Muscle layer of colon (tissue), 2 donors: ENCODE measurements at regions not wholly inside any gene's neighbourhood (a gene's known extent, or its start where the extent isn't known, plus 50 kb on each side); places are given as distances from the start of the nearest gene placed in this dataset.

ENCODE experiments used
- H3K27ac ChIP-seq: one replicate; pipeline ENCODE4 v1.7.0; 2013; ENCODE audit warnings: low read depth, mild to moderate bottlenecking, low read length, moderate library complexity
- H3K27me3 ChIP-seq, 2 donors: one replicate each; pipeline ENCODE4 v1.7.0; 2013; ENCODE audit warnings: low read length in 2 of 2, mild to moderate bottlenecking in 2 of 2; ENCODE audit not compliant: insufficient read depth in 2 of 2, control insufficient read depth in 1 of 2
- H3K36me3 ChIP-seq: one replicate; pipeline ENCODE4 v1.7.0; 2013; ENCODE audit warnings: mild to moderate bottlenecking, low read length; ENCODE audit not compliant: insufficient read depth
- H3K4me1 ChIP-seq: one replicate; pipeline ENCODE4 v1.7.0; 2013; ENCODE audit warnings: mild to moderate bottlenecking, low read length; ENCODE audit not compliant: insufficient read depth
- H3K4me3 ChIP-seq, 2 donors: one replicate each; pipeline ENCODE4 v1.7.0; 2013; ENCODE audit warnings: low read length in 2 of 2, low read depth in 1 of 2, mild to moderate bottlenecking in 1 of 2, moderate library complexity in 1 of 2
- H3K9ac ChIP-seq: one replicate; pipeline ENCODE4 v1.7.0; 2013; ENCODE audit warnings: low read length
- H3K9me3 ChIP-seq: one replicate; pipeline ENCODE4 v1.7.0; 2013; ENCODE audit warnings: mild to moderate bottlenecking, low read length
- donor health status: abdominal sarcoma.
- donor health status: Adenocarcinoma of cecum.

DNA sequence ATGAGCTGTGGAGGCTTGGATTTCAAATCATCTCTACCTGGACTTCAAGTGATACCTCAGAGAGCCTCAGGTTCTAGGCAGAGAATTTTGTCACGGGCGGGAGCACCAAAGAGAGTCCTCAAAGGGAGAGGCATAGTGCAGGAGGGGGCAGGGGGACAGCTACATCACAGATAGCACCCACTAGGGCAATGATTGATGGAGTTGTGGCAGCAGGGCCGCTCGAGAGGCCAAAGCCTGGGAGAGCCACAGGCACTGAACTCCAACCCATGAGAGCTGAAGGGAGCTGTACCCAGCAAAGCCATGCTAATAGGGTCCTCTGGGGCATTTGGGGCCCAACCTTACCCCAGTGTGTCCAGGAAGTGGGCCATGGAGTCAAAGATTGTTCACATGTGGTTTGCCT lies 232.0 kb upstream of the PCDH15 start:
- H3K27me3 ChIP-seq: no peaks in the 10 kb centered on the region
- H3K9me3 ChIP-seq: no peaks in the 10 kb centered on the region
- H3K9ac ChIP-seq: no peak overlapping the region
- no peak overlapping the region for H3K4me3 ChIP-seq
- no peaks in the 10 kb centered on the region for H3K36me3 ChIP-seq
- H3K27ac ChIP-seq: no peak overlapping the region
- H3K4me1 ChIP-seq: no peaks in the 10 kb centered on the region

- H3K27ac ChIP-seq: no peak overlapping the region
- no peaks in the 10 kb centered on the region for H3K27me3 ChIP-seq
- H3K4me1 ChIP-seq: no peaks in the 10 kb centered on the region
- no peak overlapping the region for H3K4me3 ChIP-seq
- H3K9me3 ChIP-seq: no peaks in the 10 kb centered on the region
- no peaks in the 10 kb centered on the region for H3K36me3 ChIP-seq
- no peak overlapping the region for H3K9ac ChIP-seq
These were observed 223.7 kb upstream of the PCDH15 start for GRCh38 chr10:55024713-55025112.

DNA sequence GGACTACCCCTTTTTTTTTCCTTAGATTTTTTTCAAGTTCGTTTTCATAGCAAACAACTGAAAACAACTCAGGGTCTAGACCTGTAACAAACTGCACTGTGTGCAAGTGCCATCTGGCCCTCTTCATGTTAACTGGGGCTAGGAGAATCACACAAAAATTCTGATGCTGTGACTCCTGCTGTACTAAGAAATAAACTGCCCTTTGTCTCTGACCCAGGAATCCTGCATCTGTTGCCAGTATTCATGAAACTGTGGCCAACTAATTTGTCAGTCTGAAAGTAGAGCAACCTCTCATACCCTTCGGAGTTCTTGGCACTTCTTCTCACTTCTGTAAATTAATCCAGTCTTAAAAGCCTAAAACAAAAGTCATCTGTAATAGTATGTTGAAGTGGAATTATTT lies 218.4 kb upstream of the PCDH15 start:
- Histone ChIP-seq H3K4me1 (no peaks in the 10 kb centered on the region), H3K9me3 (no peaks in the 10 kb centered on the region), H3K36me3 (no peaks in the 10 kb centered on the region), H3K4me3 (no peak overlapping the region), H3K27me3 (no peaks in the 10 kb centered on the region), H3K9ac (no peak overlapping the region), H3K27ac (no peak overlapping the region)

DNA sequence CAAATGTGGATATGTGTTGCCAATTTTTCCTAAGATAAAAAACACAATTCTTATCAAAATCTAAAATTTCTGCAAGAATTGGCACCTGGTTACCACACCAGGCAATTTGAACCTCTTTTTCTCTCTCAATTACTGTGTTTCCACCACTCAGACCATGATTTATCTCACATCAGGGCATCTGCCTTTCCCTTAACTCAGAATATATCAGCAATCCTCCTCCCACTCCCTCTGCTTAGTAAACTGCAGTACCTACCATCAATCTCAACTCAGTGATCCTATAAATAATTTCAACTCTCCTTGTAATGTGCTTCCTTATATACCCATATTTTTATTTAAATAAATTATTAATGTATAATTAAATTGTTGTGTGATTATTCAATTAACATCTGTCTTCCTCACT lies 212.3 kb upstream of the PCDH15 start:
- Histone ChIP-seq H3K36me3 (no peaks in the 10 kb centered on the region), H3K9ac (no peak overlapping the region), H3K9me3 (no peaks in the 10 kb centered on the region), H3K27me3 (no peaks in the 10 kb centered on the region), H3K27ac (no peak overlapping the region), H3K4me1 (no peaks in the 10 kb centered on the region), H3K4me3 (no peak overlapping the region)

- H3K4me3 ChIP-seq: no peak overlapping the region
- H3K4me1 ChIP-seq: no peaks in the 10 kb centered on the region
- no peaks in the 10 kb centered on the region for H3K9me3 ChIP-seq
- H3K27me3 ChIP-seq: no peaks in the 10 kb centered on the region
- no peak overlapping the region for H3K9ac ChIP-seq
- no peaks in the 10 kb centered on the region for H3K36me3 ChIP-seq
- H3K27ac ChIP-seq: no peak overlapping the region
These were observed 201.4 kb upstream of the PCDH15 start for GRCh38 chr10:55002420-55002819.

- Histone ChIP-seq H3K4me3 (no peak overlapping the region), H3K27me3 (no peaks in the 10 kb centered on the region), H3K9ac (no peak overlapping the region), H3K4me1 (no peaks in the 10 kb centered on the region), H3K9me3 (no peaks in the 10 kb centered on the region), H3K27ac (no peak overlapping the region), H3K36me3 (no peaks in the 10 kb centered on the region)
These were observed 200.4 kb upstream of the PCDH15 start for GRCh38 chr10:55001422-55001821.

DNA sequence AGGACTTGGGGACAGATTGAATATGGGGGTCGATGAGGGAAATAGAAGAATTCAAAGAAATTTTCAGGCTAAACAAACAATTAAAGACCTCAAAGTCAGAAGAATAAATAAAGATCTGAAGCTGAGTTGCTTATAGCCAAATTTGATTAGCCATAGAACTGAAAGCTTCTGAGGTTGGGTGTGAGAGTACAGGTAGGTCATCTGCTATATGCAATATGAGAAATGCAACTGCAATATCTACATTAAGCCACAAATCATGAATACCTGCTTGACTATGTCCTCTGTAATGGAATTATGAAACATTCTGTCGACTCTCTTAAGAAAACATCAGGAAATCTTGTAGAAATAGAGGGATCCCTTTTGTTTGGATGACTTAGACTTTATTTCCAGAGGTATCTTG lies 192.1 kb upstream of the PCDH15 start:
- Histone ChIP-seq H3K27ac (no peak overlapping the region), H3K27me3 (no peaks in the 10 kb centered on the region), H3K9me3 (no peaks in the 10 kb centered on the region), H3K4me3 (no peak overlapping the region), H3K9ac (no peak overlapping the region), H3K4me1 (no peaks in the 10 kb centered on the region), H3K36me3 (no peaks in the 10 kb centered on the region)

DNA sequence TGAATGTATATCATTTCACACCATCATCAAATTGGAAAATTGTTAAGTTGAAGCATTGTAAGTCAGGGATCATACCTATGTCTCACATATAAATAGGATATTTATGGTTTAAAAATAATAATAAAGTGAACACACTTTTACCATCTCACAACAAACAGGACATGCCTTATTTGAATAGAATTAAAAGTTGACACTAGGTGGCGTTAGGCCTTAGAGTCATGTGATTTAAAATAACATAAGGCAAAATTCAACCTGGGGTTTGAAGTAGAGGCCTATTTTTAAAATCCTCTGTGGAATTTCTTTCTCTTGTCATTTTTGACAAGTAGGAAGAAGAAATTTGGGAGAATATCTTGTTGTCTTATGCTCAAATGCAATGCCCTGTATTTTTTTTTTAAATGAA lies 184.7 kb upstream of the PCDH15 start:
- Histone ChIP-seq H3K36me3 (no peaks in the 10 kb centered on the region), H3K9ac (no peak overlapping the region), H3K4me3 (no peak overlapping the region), H3K4me1 (no peaks in the 10 kb centered on the region), H3K9me3 (no peaks in the 10 kb centered on the region), H3K27ac (no peak overlapping the region), H3K27me3 (no peaks in the 10 kb centered on the region)

- no peaks in the 10 kb centered on the region for H3K4me1 ChIP-seq
- H3K4me3 ChIP-seq: no peak overlapping the region
- no peaks in the 10 kb centered on the region for H3K36me3 ChIP-seq
- no peak overlapping the region for H3K9ac ChIP-seq
- H3K9me3 ChIP-seq: no peaks in the 10 kb centered on the region
- no peaks in the 10 kb centered on the region for H3K27me3 ChIP-seq
- no peak overlapping the region for H3K27ac ChIP-seq
These were observed 182.2 kb upstream of the PCDH15 start for GRCh38 chr10:54983255-54983654.

DNA sequence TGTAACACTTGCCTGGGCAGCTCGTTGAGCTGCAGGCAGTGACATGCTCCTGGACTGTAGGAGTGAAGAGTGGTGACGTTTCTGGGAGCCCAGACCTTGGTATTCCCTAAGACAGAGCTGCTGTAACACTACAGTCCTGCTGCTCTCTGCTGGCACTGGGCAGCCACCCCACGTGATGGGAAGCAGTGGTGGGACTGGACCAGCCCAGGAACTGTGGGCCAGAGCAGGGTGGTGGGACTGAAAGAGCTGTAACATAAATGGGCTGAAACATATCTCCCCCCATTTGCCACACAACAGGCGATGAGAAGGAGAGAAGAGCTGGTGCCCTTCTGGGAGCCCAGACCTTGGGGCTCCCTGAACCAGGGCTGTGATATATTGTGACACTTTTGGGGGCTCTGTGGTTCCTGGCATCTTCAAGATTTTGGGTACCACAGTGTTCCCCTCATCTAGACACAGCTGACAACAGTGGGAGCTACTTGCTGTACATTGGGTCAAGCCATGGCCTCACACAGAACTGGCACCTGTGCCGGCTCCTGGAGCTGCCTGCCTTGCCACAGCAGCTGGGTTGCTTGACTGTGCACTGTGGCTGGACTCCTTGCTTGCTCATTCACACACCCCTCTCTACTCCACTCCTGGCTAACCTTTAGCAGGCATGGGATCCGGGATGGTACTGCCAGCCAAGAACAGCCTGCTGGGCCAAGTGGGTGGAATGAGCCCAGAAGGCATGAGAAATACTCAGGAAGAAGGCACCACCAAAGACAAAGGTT lies 161.3 kb upstream of the PCDH15 start:
- H3K4me1 ChIP-seq: no peaks in the 10 kb centered on the region
- H3K4me3 ChIP-seq: no peak overlapping the region

GRCh38 chr10:54961040-54961439 lies 160.0 kb upstream of the PCDH15 start:
- no peak overlapping the region for H3K9ac ChIP-seq
- H3K36me3 ChIP-seq: no peaks in the 10 kb centered on the region
- no peaks in the 10 kb centered on the region for H3K4me1 ChIP-seq
- no peak overlapping the region for H3K4me3 ChIP-seq
- no peaks in the 10 kb centered on the region for H3K9me3 ChIP-seq
- H3K27me3 ChIP-seq: no peaks in the 10 kb centered on the region
- H3K27ac ChIP-seq: no peak overlapping the region

More for the DNA sequence above, 161.3 kb upstream of the PCDH15 start:
- H3K9me3 ChIP-seq: no peaks in the 10 kb centered on the region
- no peaks in the 10 kb centered on the region for H3K27me3 ChIP-seq
- H3K27ac ChIP-seq: no peak overlapping the region
- no peaks in the 10 kb centered on the region for H3K36me3 ChIP-seq
- no peak overlapping the region for H3K9ac ChIP-seq

- no peak overlapping the region for H3K27ac ChIP-seq
- no peak overlapping the region for H3K9ac ChIP-seq
- H3K36me3 ChIP-seq: no peaks in the 10 kb centered on the region
- H3K9me3 ChIP-seq: no peaks in the 10 kb centered on the region
- no peaks in the 10 kb centered on the region for H3K4me1 ChIP-seq
- no peak overlapping the region for H3K4me3 ChIP-seq
- no peaks in the 10 kb centered on the region for H3K27me3 ChIP-seq
These were observed 157.8 kb upstream of the PCDH15 start for GRCh38 chr10:54958844-54959243.
